ENCODE measurements at regions not wholly inside any gene's neighbourhood (a gene's known extent, or its start where the extent isn't known, plus 50 kb on each side); places are given as distances from the start of the nearest gene placed in this dataset.
A peak's percentile ranks its signal among the peaks of the same experiment; 100 is the strongest.
"Not testable (repeated sequence)": the region's sequence is repeated elsewhere in the genome, so short reads cannot be mapped to it uniquely, and the experiment has no call there.

DNA sequence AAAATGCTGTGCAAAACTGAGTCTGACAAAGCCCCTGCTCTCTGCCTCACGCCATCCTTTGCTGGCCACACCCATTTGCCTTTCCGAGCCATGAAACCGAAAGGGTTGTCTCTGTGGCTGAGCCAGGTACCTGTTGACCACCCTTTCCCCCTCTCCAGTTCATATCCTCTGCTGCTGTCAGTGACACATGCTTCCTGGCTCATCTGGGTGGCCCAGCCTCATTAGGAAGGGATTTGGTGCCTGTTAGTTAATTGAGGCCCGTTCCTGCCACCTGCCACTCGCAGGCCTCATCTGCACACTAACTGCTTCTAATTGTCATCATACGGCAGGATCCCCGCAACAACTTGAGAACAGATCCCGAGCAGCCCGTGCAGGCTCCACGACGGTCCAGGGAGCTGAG lies 79.2 kb downstream of the OLIG1 start:
- Mint-ChIP-seq H3K4me3 (no peak overlapping the region), H3K27ac (no peak overlapping the region)
- DNase-seq (ENCODE audit: low spot score): no peak

DNA sequence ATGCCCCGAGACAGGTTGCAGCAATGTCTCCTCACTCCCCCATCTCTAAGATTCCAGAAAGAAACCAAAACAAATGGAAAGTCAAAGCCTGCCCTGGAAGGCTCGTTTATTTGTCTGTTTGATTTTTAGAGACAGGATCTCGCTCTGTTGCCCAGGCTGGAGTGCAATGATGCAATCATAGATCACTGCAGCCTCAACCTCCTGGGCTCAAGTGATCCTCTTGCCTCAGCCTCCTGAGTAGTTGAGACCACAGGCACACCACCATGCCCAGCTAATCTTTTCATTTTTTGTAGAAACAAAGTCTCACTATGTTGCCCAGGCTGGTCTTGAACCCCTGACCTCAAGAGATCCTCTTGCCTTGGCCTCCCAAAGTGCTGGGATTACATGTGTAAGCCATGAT lies 78.8 kb upstream of the IFNAR2 start:
- CTCF ChIA-PET: not testable (repeated sequence)

More for the DNA sequence above, 79.2 kb downstream of the OLIG1 start:
- Mint-ChIP-seq H3K9me3 (no peaks in the 10 kb centered on the region), H3K36me3 (no peaks in the 10 kb centered on the region), H3K4me1 (peaks cover 39% of the 10 kb centered on the region), H3K27me3 (ENCODE audit: low read depth) (peaks cover 5% of the 10 kb centered on the region)
- CTCF ChIA-PET: interaction anchor here (0.7 kb wide), 1 partner anchor 213 kb away, joined by 3 read pairs; no protein-coding TSS in a partner anchor
- POLR2A ChIA-PET: no interaction called here
- no peak for TF ChIP-seq SMAD3 (CRISPR knock-in tag; IDR thresholded peaks at IDR 0.05; ENCODE audit: borderline replicate concordance)
- TF ChIP-seq ZMAT4 (CRISPR knock-in tag; IDR thresholded peaks at IDR 0.05): no peak
- no peak for TF ChIP-seq ZNF396 (CRISPR knock-in tag; IDR thresholded peaks at IDR 0.05; ENCODE audit: borderline replicate concordance)
- no peak for TF ChIP-seq NFATC4 (CRISPR knock-in tag; IDR thresholded peaks at IDR 0.05)
- no peak for TF ChIP-seq CTCF (IDR thresholded peaks at IDR 0.05)
- TF ChIP-seq, protein P1, sequence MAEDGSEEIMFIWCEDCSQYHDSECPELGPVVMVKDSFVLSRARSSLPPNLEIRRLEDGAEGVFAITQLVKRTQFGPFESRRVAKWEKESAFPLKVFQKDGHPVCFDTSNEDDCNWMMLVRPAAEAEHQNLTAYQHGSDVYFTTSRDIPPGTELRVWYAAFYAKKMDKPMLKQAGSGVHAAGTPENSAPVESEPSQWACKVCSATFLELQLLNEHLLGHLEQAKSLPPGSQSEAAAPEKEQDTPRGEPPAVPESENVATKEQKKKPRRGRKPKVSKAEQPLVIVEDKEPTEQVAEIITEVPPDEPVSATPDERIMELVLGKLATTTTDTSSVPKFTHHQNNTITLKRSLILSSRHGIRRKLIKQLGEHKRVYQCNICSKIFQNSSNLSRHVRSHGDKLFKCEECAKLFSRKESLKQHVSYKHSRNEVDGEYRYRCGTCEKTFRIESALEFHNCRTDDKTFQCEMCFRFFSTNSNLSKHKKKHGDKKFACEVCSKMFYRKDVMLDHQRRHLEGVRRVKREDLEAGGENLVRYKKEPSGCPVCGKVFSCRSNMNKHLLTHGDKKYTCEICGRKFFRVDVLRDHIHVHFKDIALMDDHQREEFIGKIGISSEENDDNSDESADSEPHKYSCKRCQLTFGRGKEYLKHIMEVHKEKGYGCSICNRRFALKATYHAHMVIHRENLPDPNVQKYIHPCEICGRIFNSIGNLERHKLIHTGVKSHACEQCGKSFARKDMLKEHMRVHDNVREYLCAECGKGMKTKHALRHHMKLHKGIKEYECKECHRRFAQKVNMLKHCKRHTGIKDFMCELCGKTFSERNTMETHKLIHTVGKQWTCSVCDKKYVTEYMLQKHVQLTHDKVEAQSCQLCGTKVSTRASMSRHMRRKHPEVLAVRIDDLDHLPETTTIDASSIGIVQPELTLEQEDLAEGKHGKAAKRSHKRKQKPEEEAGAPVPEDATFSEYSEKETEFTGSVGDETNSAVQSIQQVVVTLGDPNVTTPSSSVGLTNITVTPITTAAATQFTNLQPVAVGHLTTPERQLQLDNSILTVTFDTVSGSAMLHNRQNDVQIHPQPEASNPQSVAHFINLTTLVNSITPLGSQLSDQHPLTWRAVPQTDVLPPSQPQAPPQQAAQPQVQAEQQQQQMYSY (CRISPR knock-in tag; IDR thresholded peaks at IDR 0.05): no peak
- ATAC-seq: peak; percentile 47

GRCh38 chr21:33151941-33152731 lies 77.6 kb upstream of the IFNAR2 start:
- no peak overlapping the region for H3K27ac Mint-ChIP-seq
- peaks cover 5% of the 10 kb centered on the region for H3K27me3 Mint-ChIP-seq (ENCODE audit: low read depth)
- DNase-seq (ENCODE audit: low spot score) (peak; percentile 22), ATAC-seq (no peak; the same call in 1 of the 2 replicates)
- TF ChIP-seq ZNF121 (CRISPR knock-in tag; IDR thresholded peaks at IDR 0.05): no peak
- no peak for TF ChIP-seq ZNF396 (CRISPR knock-in tag; IDR thresholded peaks at IDR 0.05; ENCODE audit: borderline replicate concordance)
- TF ChIP-seq, protein P2, sequence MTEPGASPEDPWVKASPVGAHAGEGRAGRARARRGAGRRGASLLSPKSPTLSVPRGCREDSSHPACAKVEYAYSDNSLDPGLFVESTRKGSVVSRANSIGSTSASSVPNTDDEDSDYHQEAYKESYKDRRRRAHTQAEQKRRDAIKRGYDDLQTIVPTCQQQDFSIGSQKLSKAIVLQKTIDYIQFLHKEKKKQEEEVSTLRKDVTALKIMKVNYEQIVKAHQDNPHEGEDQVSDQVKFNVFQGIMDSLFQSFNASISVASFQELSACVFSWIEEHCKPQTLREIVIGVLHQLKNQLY (CRISPR knock-in tag; IDR thresholded peaks at IDR 0.05): no peak
- TF ChIP-seq CTCF (IDR thresholded peaks at IDR 0.05): no peak
- no peak for TF ChIP-seq CREB1 (CRISPR knock-in tag; IDR thresholded peaks at IDR 0.05)
- no peak for TF ChIP-seq ZNF263 (CRISPR knock-in tag; IDR thresholded peaks at IDR 0.05; ENCODE audit: low read depth)
- no peaks in the 10 kb centered on the region for H3K36me3 Mint-ChIP-seq
- H3K4me1 Mint-ChIP-seq: peaks cover 24% of the 10 kb centered on the region
- no peaks in the 10 kb centered on the region for H3K9me3 Mint-ChIP-seq
- ChIA-PET POLR2A (no interaction called here), CTCF (interaction anchor here (1.0 to 1.5 kb wide), 3 partner anchors 45 to 127 kb away, joined by 3 to 5 read pairs (median 5); partner anchors contain the start of gene OLIG2)
- no peak overlapping the region for H3K4me3 Mint-ChIP-seq

More for the DNA sequence above, 78.8 kb upstream of the IFNAR2 start:
- H3K36me3 Mint-ChIP-seq; ATAC-seq; POLR2A ChIA-PET; DNase-seq (ENCODE audit: low spot score); H3K9me3 Mint-ChIP-seq; H3K27me3 Mint-ChIP-seq (ENCODE audit: low read depth); H3K4me3 Mint-ChIP-seq; H3K27ac Mint-ChIP-seq: not testable (repeated sequence)
- H3K4me1 Mint-ChIP-seq: peaks cover 35% of the 10 kb centered on the region
